Tibial artery (tissue), 4 donors: ENCODE measurements at regions not wholly inside any gene's neighbourhood (a gene's known extent, or its start where the extent isn't known, plus 50 kb on each side); places are given as distances from the start of the nearest gene placed in this dataset.

Source experiments
- DNase-seq, 2 donors: peaks; one replicate each; pipeline ENCODE4 v3.0.0-alpha.2; 2019
- H3K27ac ChIP-seq, 2 donors: fragments of 200-600 bp; sonication (generic) in 1 of 2; 1 replicate in 1 of 2; 2 replicates in 1 of 2; pipeline ENCODE4 v1.5.1; 2018 to 2019; ENCODE audit warnings: mild to moderate bottlenecking in 1 of 2
- H3K27me3 ChIP-seq, 2 donors: fragments of 200-600 bp; sonication (generic) in 1 of 2; one replicate each; pipeline versions ENCODE4 v1.5.1 to v1.6.0; 2016 to 2019
- H3K36me3 ChIP-seq, 3 donors: fragments of 200-600 bp; sonication (generic) in 2 of 3; one replicate each; pipeline ENCODE4 v1.5.1; 2016 to 2019; ENCODE audit warnings: mild to moderate bottlenecking in 2 of 3
- H3K4me1 ChIP-seq, 4 donors: fragments of 200-600 bp; sonication (generic) in 2 of 4; 1 replicate in 3 of 4; 2 replicates in 1 of 4; pipeline ENCODE4 v1.5.1; 2016 to 2019
- H3K4me3 ChIP-seq, 2 donors: fragments of 200-600 bp; sonication (generic) in 1 of 2; 1 replicate in 1 of 2; 2 replicates in 1 of 2; pipeline ENCODE4 v1.5.1; 2018 to 2019; ENCODE audit warnings: mild to moderate bottlenecking in 2 of 2
- H3K9me3 ChIP-seq, 3 donors: fragments of 200-600 bp; sonication (generic) in 1 of 3; one replicate each; pipeline ENCODE4 v1.5.1; 2016 to 2019
- CTCF ChIP-seq, 2 experiments: fragments of 200-600 bp in 1 of 2; fragments of 450-650 bp in 1 of 2; IDR thresholded peaks; one replicate each; pipeline ENCODE4 v1.5.1; 2017 to 2019; ENCODE audit warnings: antibody characterized with exemption in 2 of 2, mild to moderate bottlenecking in 1 of 2, moderate library complexity in 1 of 2
- intact Hi-C: fragments of 100-400 bp; cut with DNase I; formaldehyde crosslinking; loops from one replicate; pipeline ENCODE4 v1.15.0; 2023; ENCODE audit warnings: low total_unique reads

DNA sequence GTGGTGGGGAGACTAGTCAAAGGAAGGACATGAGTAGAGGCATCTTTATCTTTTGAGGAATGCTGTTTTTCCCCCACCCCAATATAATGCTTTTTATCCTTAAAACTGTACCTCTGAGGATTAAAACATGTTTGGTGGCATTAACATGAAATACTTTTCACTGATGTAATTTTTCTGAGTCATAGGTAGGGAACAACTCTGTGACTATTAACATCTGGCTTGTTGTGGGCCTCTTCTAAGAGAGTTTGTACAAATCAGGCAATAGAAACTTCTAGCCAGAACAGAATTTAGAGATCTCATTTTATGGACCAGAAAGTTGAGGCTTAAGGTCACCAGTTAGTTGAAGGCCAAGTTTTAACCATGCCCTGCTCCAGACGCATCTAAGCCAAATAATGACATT lies 207.6 kb downstream of the SOX3 start:
- Histone ChIP-seq H3K4me1 (no peaks in the 10 kb centered on the region), H3K27ac (no peak overlapping the region), H3K36me3 (no peaks in the 10 kb centered on the region), H3K27me3 (no peaks in the 10 kb centered on the region), H3K9me3 (no peaks in the 10 kb centered on the region), H3K4me3 (no peak overlapping the region)
- intact Hi-C loops: no loop called here
- TF ChIP-seq CTCF (IDR thresholded peaks at IDR 0.05): no peak
- no peak for DNase-seq

DNA sequence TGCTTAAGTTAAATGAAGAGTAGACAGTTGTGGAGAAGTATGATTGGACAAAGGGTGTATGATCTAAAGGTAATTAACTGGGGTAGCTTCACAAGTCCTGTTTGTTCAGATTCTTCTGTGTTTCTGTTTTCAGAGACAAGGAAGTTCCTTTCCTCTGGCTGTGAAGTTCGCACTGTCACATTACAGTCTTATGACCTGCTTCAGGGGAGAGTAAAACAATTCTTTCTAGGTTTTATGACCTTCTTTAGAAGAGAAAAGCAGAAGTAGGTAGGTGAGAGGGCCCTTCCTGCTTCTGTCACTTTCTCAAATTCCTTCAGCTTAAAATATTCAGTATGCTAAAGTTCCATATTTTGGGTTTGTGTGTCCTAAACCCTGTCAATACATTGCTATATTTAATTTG lies 211.9 kb downstream of the SOX3 start:
- H3K36me3 ChIP-seq: no peaks in the 10 kb centered on the region
- H3K27ac ChIP-seq: no peak overlapping the region
- no peaks in the 10 kb centered on the region for H3K27me3 ChIP-seq
- TF ChIP-seq CTCF (IDR thresholded peaks at IDR 0.05): no peak
- intact Hi-C loops: no loop called here
- no peak overlapping the region for H3K4me3 ChIP-seq
- H3K4me1 ChIP-seq: no peaks in the 10 kb centered on the region
- DNase-seq: no peak
- H3K9me3 ChIP-seq: no peaks in the 10 kb centered on the region

DNA sequence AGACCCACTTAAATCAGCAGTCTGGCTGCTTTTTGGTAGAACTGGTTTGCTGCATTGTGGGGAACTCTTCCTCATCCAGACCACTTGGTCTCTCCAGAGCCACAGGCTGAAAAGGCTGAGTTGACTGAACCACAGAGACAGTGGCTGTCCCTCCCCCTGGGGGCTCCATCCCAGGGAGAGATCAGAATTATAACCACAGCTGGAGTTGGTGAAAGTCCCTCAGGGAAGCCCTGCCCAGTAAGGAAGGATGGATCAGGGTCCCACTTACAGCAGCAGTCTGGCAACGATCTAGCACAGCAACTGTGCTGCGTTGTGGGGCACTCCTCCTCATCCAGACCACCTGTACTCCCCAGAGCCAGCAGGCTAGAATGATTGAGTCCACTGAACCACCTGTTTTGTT lies 212.7 kb downstream of the SOX3 start:
- no peak for DNase-seq
- Histone ChIP-seq H3K4me3 (no peak overlapping the region), H3K27ac (no peak overlapping the region), H3K27me3 (no peaks in the 10 kb centered on the region), H3K36me3 (no peaks in the 10 kb centered on the region), H3K9me3 (no peaks in the 10 kb centered on the region), H3K4me1 (no peaks in the 10 kb centered on the region)
- no peak for TF ChIP-seq CTCF (IDR thresholded peaks at IDR 0.05)
- intact Hi-C loops: no loop called here

GRCh38 chrX:140274811-140275525 lies 229.9 kb downstream of the SOX3 start:
- Histone ChIP-seq H3K27me3 (no peaks in the 10 kb centered on the region), H3K27ac (no peak overlapping the region), H3K9me3 (no peaks in the 10 kb centered on the region), H3K36me3 (no peaks in the 10 kb centered on the region), H3K4me1 (no peaks in the 10 kb centered on the region), H3K4me3 (no peak overlapping the region)
- no peak for TF ChIP-seq CTCF (IDR thresholded peaks at IDR 0.05)
- intact Hi-C loops: no loop called here
- no peak for DNase-seq

- intact Hi-C loops: no loop called here
- DNase-seq: no peak
- TF ChIP-seq CTCF (IDR thresholded peaks at IDR 0.05): no peak
Measured at GRCh38 chrX:140273921-140274320, 230.9 kb downstream of the SOX3 start.

GRCh38 chrX:140250391-140250790 lies 254.5 kb downstream of the SOX3 start:
- H3K27me3 ChIP-seq: no peaks in the 10 kb centered on the region
- H3K4me3 ChIP-seq: no peak overlapping the region
- H3K27ac ChIP-seq: no peak overlapping the region
- no peak for TF ChIP-seq CTCF (IDR thresholded peaks at IDR 0.05)
- intact Hi-C loops: no loop called here
- H3K4me1 ChIP-seq: no peaks in the 10 kb centered on the region
- H3K9me3 ChIP-seq: no peaks in the 10 kb centered on the region
- no peaks in the 10 kb centered on the region for H3K36me3 ChIP-seq
- no peak for DNase-seq

More at GRCh38 chrX:140273921-140274320, 230.9 kb downstream of the SOX3 start:
- Histone ChIP-seq H3K27me3 (no peaks in the 10 kb centered on the region), H3K4me3 (no peak overlapping the region), H3K36me3 (no peaks in the 10 kb centered on the region), H3K9me3 (no peaks in the 10 kb centered on the region), H3K4me1 (no peaks in the 10 kb centered on the region), H3K27ac (no peak overlapping the region)
